NOMO-1 treated with dmso at 0.1 percent for 144 hours (cell line): ENCODE measurements at regions not wholly inside any gene's neighbourhood (a gene's known extent, or its start where the extent isn't known, plus 50 kb on each side); places are given as distances from the start of the nearest gene placed in this dataset.

Experiments
- DNase-seq: peaks from one replicate; lab custom pipeline; 2025; ENCODE audit not compliant: unreplicated experiment; lab: John Stamatoyannopoulos, UW

DNA sequence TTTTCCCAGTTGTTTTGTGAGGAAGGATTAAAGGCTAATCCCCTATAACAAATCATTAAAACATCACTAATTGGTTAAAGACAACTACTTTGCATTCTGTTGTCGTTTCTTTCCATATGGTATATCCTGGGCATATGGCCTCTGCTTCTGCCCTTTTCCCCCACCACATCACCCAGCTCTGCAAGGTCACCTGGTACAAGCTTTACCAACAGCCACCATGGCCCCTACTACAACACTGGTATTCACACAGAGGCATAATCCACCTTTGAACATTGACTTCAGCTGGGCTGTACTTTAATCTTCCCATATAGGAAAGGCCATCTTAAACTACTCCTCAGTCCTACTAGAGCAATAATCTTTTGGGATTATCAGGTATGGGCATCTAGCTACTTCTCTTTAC lies 866.1 kb downstream of the TLE4 start:
- no peak for DNase-seq

DNA sequence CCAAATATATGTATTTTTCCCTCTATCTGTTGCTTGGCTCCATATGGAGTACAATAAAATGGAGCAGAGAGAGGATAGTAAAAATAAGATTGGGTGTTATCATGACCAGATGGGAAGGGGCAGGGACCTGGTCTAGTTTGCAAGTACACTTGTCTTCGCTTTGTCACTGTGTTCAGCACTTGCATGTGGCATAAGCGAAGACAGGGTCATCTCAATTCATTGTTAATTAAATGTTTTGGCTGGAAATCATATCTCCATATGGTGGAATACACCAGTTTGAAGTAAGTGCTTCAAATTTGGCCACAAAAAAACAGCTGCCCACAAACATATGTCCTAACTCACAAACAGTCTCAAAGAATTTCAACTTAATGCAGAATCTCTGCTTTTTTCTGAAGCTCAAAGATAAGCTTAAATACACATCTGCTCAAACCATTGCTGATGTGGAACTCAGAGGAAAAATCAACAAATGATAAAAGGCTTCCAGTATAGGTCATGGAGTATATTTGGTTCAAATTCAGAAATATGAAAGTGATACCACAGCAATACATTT lies 865.4 kb downstream of the TLE4 start:
- DNase-seq = no peak

DNA sequence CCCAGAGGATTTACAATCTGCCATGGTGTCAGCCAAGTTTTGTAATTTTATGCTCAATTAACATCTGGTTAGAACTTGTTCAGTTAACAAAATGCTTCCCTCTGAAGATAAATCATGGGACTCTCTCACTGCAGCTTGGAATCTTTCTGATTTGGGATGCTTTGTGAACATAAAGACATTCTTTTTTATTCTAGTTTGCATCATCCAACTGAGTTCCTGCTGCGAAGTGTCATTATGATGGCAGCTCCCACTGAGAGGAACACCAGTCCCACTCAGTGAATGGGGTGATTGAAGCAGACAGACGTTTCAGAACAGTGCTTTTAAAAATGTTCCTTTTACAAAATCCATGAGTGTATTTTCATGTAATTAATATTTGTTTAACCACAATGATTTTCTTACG lies 863.8 kb downstream of the TLE4 start:
- DNase-seq = no peak

DNA sequence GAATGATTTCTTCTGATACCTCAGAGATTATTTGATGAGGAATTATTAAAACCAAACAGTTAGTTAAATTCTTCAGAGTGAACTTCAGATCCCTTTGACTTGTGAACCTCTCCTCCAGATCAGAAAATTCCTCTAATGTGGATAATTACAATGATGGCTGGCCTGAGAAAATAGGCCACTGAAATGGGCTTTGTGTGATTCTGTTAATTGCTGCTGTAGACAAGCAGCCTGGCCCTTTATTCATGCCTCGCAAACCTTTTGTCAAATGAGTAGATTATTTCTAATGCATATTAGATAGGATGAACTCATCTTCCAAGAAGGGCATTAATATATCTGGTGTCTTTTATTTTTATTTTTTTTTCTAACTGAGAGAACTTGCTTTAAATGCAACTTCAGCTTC lies 855.2 kb downstream of the TLE4 start:
- no peak for DNase-seq

DNA sequence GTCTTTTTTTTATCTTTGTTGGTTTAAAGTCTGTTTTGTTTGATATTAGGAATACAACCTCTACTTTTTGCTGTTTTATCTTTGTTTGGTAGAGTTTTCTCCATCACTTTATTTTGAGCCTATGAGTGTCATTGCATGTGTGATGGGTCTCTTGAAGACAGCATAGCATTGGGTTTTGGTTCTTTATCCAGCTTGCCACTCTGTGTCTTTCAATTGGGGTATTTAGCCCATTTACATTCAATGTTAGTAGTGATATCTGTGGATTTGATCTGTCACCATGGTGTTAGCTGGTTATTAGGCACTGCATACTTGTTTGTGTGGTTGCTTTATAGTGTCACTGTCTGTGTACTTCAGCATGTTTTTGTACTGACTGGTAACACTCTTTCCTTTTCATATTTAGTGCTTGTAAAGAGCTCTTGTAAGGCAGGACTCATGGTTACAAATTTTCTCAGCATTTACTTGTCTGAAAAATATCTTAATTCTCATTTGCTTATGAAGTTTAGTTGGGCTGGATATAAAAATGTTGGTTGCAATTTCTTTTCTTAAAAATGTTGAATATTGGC lies 845.5 kb downstream of the TLE4 start:
- no peak for DNase-seq

DNA sequence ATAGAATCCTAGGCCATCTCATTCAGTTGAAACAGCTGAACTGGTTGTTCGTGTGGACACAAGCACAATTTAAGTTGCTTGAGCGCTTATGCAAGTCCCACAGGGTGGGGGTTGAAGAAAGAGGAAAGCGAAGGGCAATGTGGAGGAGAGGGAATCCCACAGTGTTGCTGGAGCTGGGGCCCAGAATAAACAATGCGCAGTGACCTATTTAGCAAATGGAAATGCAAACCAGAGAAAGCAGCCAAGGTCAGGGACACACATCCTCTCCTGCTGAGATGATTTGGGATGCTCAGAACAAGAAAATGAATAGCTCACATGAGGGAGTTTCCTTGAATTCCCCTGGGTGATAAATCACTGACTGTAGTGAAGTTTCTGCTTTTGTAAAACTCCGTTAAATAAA lies 838.3 kb downstream of the TLE4 start:
- DNase-seq = no peak

DNA sequence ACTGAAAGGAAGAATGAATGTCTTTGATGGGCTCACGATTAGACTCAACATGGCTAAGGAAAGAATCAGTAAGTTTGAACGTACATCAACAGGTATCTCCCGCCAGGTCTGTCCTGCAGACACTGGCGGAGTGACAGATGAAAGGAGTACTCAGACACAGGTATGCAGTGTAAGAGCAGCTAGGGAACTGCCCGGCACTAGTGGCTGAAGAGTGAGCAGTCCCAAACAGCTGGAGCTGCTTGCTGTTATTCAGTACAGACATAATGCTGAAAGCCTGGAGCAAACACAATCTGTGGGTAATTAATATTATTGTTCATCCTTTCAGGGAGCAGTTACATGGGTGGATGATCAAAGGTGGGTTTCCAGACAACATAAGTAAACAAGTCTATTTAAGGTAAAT lies 835.5 kb downstream of the TLE4 start:
- DNase-seq = no peak

DNA sequence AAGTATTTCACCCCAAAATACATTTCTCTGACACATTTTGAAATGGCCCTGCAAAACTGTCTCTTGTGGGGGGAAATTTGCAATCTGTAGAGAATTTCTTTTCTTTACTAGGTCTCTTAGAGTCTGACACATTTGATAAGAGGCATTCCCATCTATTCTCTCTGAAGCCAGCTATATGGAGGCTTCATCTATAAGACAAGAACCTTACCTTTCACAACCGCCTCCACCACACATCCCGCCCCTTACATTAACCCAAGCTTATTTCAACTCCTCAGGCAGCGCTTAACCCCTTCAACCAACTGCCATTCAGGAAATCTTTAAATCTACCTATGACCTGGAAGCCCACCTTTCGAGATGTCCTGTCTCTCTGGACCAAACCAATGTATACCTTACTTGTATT lies 829.5 kb downstream of the TLE4 start:
- no peak for DNase-seq

DNA sequence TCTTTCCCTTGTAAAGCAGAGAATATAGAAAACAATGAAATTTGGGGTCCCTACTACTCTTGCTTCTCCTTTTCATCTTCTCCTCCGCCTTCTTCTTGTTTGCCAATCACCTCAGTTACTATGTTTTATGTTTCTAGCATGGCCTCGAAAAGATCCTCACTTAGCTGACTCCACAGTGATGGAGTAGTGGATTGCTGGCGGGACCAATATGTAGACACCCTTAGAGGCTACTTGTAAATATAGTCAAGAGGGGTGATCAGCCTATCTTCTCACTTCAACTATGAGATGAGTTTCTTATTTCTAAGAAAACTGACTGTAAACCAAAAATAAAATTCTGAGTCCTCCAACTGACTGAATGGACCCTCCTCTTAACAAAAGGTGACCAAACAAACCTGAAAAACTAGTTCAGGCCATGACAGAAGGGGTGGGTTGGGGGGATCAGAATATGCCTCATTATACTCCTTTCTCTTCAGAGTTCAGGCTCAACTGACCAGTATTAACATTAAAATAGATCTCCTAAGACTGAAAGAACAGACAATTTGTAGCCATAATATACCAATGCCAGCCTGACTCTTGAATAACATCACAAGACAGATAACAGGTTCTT lies 829.0 kb downstream of the TLE4 start:
- DNase-seq = no peak

DNA sequence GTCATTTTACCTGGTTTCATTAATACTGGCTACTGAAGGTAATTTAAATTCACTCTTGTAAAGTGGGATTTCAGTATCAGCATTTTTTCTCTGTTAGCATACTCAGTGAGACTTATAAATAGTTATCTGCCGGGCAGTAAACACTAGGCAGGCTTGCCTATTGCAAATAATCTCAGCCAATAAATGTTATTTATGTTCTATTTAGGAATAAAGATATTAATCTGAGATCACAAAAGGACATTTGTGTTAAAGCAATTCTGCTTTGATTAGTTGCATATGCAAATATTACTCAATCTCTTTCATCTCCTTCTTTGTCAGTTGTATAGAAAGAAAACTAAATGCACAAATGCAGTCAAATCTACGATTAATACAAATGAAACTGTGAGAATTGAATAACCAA lies 827.8 kb downstream of the TLE4 start:
- DNase-seq = no peak

DNA sequence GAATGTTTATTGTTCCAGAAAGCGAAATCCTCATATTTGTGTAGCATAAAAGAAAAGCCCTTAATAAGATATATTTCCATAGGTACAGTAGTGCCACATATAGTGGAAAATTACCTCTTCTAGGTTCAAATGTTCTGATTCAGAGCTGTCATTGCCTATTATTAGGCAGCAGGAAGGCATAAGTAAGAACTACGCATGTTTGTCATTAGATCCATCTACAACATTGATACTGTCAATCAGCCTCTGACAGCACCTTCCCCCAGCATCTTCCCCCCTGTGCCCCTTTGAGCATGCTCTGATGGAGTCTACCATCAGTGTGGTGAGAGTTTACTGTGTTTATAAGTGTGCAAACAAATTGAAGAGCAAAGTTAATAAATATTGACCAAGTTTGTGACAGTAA lies 816.1 kb downstream of the TLE4 start:
- no peak for DNase-seq

DNA sequence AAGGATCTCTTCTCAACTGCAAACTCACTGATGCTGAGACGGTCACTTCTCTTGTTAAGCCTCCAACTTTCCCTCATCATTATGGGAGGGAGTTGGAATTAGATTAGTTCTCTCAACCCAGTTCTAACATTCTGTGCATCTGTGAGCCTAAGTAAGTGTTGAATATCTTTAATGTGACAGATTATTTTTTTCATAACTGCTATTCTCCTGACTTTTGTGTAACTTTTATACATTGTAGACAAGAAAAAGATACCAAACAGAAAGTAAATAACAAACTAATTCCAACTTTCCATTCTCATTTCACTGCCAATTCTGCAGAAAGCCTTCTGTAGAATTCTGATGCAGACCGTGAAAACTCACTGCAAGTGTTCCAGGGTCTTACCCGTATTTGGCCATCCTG lies 813.5 kb downstream of the TLE4 start:
- DNase-seq = no peak

DNA sequence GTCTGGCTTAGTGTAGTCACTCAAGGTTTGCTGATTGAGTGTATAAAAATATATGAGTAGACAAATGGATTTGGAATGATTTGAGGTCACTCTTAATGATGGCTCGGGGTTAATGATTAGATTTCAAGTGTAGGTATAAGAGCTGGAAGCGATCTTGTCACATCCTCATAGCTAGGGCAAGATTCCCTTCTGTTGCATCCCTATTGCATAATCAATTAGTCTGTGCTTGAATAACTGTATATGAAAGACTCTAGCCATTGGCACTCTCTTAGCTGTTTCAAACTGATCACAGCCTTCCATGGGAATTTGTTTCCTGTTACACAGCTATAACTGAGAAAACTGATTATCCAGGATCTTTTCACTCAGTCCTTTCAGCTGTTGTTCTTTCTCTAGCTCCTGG lies 811.6 kb downstream of the TLE4 start:
- DNase-seq = no peak

DNA sequence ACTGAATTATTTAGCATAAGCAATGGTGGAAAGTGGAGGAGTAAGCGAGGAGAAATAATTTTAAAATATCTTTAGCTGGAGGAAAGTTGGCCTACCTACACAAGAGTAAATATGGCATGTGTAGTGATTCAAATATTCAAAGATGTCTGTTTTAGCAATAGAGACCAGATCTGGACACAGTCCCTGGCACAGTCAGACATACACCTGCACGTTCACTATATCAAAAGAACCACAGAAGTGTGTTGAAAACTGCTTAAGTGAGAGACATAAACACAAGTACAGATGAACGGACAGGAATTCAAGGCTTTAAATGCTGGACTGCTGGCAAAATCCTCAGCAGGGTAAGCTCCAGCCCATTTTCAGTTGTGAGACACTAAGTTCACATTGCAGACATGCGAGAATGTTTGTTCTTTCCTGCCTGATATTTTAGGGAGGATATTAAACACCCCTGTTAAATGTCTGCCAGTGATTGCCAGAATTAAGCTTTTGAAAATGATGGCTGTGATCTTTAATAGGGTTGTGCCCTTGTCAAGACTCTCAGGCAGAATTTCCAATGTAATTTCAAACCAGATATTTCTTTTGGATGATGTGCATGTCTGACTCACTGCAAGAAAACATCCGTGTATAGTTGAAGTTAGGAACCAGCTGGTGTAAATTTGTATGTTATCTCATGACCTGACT lies 810.6 kb downstream of the TLE4 start:
- DNase-seq = no peak

DNA sequence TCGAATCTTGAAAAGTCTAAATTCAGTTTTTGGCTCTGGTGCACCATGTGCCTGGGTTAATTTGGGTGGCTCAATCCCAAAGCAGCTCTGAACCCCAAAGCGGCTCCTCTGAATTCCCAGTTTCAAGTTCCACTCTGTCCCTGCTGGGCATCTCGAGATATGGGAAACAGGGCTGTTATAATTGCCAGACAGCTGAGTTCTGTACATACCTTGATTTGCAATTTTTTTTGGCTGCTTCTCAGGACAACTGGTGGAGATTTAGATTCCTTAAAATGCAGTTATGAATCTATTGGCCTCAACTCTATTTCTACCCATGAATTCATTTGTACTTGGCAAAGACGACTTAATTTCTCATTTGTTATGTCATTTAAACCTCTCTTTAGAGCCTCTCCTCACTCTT lies 808.5 kb downstream of the TLE4 start:
- no peak for DNase-seq

DNA sequence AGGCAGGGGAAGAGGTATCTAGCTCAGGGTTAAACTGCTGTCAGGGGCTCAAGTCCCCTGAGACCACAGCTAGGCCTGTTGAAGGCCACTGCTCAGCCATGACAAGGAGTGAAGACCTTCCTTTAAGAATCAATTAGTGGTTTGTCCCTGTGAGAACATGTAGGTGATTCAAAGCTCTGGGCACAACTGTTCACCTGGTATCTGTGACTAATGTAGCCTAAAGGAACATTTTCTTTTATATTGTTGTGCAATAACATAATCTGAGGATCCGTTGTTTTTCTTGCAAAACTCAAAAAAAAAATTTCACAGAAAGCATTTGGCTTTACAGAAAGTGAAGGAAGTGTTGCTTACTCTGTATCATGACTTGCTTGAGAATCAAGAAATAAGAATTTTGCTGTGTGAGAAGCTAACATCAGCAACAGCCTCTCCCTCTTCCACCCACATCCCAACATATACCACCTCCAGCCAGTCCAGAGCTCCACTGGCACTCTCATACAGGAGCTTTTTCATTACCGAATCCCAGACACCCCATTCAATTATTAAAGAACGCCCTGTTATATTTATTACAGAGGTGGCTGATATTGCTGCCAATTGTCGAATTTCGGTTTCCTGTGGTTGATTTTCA lies 807.0 kb downstream of the TLE4 start:
- no peak for DNase-seq

DNA sequence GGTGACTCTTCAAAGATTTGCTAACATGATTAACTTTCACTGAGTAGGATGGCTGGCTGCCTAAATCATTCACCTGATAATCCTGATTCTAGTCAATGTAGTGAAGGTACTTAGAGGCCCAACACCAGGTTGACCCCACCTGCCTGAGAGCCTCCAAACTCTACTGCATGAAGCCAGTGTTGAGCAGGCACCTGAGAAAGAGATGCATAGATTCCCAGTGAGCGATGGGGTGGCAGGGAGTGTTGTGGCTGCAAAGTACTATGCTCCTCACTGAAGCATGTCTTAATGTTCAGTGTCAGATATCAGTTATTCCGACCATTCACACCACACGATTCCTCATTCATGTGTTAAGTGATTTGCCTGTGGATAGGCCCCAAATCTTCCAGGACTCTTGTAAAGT lies 804.4 kb downstream of the TLE4 start:
- no peak for DNase-seq

DNA sequence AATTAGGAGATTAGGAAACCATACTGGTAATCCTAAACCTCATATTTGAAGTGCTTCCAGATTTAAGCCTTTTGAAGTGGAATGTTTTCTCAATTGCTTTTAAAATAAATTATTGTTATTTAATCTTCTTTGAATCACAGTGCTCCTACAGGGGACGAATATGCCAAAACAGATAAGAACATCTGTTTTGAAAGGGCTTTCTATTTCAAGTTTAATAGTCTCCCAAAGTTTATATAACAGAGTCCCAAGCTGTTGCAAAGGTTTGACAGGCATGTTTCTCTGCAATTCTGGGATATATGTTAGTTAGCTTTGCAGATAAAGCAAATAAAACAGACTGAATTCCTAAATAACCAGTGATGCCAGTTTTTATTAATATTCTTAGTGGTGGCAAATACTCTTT lies 803.7 kb downstream of the TLE4 start:
- DNase-seq = no peak

DNA sequence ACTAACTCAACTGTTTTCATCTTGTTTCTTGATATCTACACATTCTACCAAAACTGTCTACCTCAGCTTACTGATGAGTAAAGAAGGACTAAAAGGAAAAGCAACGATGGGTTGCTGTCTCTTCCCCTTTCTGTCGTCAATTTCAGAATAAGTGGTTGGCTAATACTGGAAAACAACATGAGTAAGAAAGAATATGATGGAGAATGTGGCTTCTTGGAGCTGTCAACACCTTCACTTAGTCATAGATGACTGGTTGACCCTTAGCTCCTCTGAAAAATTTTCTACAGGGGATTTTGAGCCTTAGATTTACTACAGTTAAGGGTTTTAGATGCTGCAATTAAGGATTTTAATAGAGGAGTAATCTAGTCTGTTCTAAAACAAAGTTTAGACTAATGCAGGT lies 797.9 kb downstream of the TLE4 start:
- DNase-seq = no peak

DNA sequence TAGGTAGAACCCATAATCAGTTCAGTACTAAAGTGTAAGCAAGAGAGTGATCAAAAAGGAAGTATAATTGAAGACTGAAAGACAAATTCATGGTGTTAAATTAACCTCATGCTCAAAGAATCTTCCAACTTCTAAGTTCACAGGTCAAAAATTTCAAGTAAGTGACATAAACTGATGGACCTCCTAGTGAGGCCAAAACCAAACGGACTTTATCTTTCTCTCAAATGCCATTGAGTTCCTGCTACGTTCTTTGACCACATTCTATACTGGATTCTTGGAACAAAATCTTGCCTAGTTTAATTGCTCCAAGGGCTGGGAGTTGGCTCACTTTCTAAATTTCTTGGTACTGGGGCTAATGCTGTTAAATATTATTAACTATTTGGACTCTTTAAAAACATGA lies 794.9 kb downstream of the TLE4 start:
- DNase-seq = no peak

DNA sequence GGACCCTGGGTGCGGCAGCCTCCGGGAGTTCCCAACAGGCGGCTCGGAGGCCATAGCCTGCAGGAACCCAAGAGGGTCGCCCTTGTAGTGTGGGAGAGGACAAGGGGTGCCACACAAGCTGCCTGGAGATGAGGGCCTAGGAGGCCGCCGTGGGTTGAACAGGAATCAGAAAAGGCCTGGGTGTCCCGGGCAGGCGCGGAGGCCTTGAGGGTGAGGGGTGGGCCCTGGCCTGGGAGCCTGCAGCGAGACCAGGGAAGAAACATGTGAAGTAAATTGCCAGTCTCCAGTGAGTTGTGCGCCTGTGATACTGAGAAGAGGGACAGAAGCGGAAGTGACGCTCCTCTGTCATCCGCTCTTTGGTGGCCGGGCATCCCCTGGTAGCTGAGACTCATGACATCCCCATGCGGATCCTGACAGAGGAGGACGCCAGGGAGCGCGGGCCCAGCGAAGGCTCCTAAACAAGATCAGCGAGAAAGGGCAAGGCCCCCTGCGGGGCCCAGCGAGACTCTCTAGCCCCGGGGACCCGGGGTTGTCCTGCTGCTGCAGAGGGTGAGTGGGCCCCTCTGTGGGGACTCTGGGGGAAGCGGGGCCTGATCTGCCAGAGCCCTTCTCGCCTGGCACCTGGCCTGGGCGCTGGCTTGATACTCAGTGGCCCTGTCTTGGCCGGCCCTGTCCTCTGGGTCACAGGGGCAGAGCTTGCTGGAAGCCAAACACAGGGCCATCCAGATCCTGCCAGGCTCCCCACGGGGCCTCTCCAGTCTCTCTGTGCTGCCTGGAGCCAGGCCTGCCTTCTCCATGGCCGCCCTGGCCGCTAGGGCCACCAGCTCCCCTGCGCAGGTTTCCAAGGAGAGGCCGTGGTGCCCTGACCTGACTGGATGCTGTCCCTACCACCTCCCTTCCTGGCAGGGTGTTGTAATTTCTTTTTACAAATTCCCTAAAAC lies 788.4 kb downstream of the TLE4 start:
- no peak for DNase-seq
